GM12872 (cell line): ENCODE measurements at regions not wholly inside any gene's neighbourhood (a gene's known extent, or its start where the extent isn't known, plus 50 kb on each side); places are given as distances from the start of the nearest gene placed in this dataset.

Experiments used
- TF ChIP-seq, protein P1 (sequence below): IDR thresholded peaks from 3 replicates; pipeline ENCODE4 v1.5.1; 2011; ENCODE audit warnings: low read depth, mild to moderate bottlenecking, low read length, moderate library complexity; ENCODE audit not compliant: insufficient read depth

DNA sequence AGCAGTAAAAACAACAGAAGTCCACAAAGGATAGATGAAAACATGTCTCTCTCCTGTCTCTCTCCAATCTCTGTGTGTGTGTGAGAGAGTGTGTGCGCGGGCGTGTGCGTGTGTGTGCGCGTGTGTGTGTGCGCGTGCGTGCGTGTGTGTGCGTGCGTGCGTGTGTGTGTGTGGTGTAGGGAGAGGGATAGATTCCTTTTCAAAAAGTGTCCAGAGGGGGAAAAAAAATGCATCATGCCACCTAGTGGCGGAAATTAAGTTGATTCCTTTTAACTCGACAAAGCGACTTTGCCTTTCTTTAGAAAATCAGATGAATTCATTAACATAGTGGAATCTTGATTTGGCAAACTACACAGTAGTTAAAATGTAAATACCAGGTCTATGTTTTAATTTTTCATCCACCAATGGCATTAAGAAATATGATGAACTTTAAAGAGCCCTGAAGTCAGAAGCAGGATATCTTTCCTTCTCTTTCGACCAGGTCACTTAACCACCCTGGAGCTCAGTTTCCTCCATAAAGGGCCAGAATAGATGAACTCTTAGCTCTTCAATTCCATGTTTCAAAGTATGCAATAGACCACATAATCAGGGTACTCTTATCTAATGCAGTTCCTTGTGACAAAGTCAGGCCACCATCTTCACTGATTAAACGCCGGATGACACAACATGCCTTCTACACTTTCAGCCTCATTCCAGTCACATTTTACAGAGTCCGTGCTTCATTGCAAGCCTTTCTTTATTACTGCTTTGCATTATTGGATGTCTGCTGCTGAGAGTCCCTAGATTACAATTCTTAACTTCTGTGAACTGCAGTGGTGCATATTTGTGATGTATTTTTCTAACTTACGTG is 162.8 kb downstream of the FBXO8 start:
- TF ChIP-seq, protein P1, sequence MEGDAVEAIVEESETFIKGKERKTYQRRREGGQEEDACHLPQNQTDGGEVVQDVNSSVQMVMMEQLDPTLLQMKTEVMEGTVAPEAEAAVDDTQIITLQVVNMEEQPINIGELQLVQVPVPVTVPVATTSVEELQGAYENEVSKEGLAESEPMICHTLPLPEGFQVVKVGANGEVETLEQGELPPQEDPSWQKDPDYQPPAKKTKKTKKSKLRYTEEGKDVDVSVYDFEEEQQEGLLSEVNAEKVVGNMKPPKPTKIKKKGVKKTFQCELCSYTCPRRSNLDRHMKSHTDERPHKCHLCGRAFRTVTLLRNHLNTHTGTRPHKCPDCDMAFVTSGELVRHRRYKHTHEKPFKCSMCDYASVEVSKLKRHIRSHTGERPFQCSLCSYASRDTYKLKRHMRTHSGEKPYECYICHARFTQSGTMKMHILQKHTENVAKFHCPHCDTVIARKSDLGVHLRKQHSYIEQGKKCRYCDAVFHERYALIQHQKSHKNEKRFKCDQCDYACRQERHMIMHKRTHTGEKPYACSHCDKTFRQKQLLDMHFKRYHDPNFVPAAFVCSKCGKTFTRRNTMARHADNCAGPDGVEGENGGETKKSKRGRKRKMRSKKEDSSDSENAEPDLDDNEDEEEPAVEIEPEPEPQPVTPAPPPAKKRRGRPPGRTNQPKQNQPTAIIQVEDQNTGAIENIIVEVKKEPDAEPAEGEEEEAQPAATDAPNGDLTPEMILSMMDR = peak; percentile 58

- TF ChIP-seq, protein P1 = no peak
Measured at GRCh38 chr4:174119830-174120229, 163.6 kb downstream of the FBXO8 start.

- TF ChIP-seq, protein P1 = no peak
Measured at GRCh38 chr4:174119051-174119450, 164.4 kb downstream of the FBXO8 start.

GRCh38 chr4:174118171-174118570 is 165.3 kb downstream of the FBXO8 start:
- TF ChIP-seq, protein P1 = no peak

- TF ChIP-seq, protein P1 = no peak
Measured at GRCh38 chr4:174117445-174117844, 166.0 kb downstream of the FBXO8 start.

GRCh38 chr4:174116021-174116420 is 167.4 kb downstream of the FBXO8 start:
- TF ChIP-seq, protein P1 = no peak

- TF ChIP-seq, protein P1 = no peak
Measured at GRCh38 chr4:174111422-174111821, 172.0 kb downstream of the FBXO8 start.
